Duodenal mucosa (tissue), 2 donors: ENCODE measurements at regions not wholly inside any gene's neighbourhood (a gene's known extent, or its start where the extent isn't known, plus 50 kb on each side); places are given as distances from the start of the nearest gene placed in this dataset.

Source experiments
- H3K27ac ChIP-seq: one replicate; pipeline ENCODE4 v1.7.0; 2013; ENCODE audit warnings: low read depth, low read length
- H3K27me3 ChIP-seq, 2 donors: one replicate each; pipeline ENCODE4 v1.7.0; 2013; ENCODE audit warnings: low read length in 2 of 2, control low read depth in 1 of 2; ENCODE audit not compliant: insufficient read depth in 2 of 2, control insufficient read depth in 1 of 2
- H3K36me3 ChIP-seq, 2 donors: one replicate each; pipeline ENCODE4 v1.7.0; 2013; ENCODE audit warnings: low read length in 2 of 2, control low read depth in 1 of 2; ENCODE audit not compliant: insufficient read depth in 2 of 2, control insufficient read depth in 1 of 2
- H3K4me1 ChIP-seq, 2 donors: one replicate each; pipeline ENCODE4 v1.7.0; 2013; ENCODE audit warnings: low read length in 2 of 2, control low read depth in 1 of 2; ENCODE audit not compliant: insufficient read depth in 2 of 2, control insufficient read depth in 1 of 2
- H3K4me3 ChIP-seq, 2 donors: one replicate each; pipeline ENCODE4 v1.7.0; 2013; ENCODE audit warnings: low read length in 2 of 2, low read depth in 1 of 2
- H3K9ac ChIP-seq, 2 donors: one replicate each; pipeline ENCODE4 v1.7.0; 2013; ENCODE audit warnings: low read length in 2 of 2, low read depth in 1 of 2
- H3K9me3 ChIP-seq, 2 donors: one replicate each; pipeline ENCODE4 v1.7.0; 2013; ENCODE audit warnings: low read length in 2 of 2, control low read depth in 1 of 2; ENCODE audit not compliant: control insufficient read depth in 1 of 2

GRCh38 chr14:43988989-43989388 lies 518.1 kb downstream of the FSCB start:
- Histone ChIP-seq H3K9me3 (peaks cover 2 to 7% of the 10 kb centered on the region in 2 donors), H3K4me3 (no peak overlapping the region), H3K27ac (no peak overlapping the region), H3K9ac (no peak overlapping the region), H3K36me3 (no peaks in the 10 kb centered on the region), H3K4me1 (no peaks in the 10 kb centered on the region), H3K27me3 (no peaks in the 10 kb centered on the region)

DNA sequence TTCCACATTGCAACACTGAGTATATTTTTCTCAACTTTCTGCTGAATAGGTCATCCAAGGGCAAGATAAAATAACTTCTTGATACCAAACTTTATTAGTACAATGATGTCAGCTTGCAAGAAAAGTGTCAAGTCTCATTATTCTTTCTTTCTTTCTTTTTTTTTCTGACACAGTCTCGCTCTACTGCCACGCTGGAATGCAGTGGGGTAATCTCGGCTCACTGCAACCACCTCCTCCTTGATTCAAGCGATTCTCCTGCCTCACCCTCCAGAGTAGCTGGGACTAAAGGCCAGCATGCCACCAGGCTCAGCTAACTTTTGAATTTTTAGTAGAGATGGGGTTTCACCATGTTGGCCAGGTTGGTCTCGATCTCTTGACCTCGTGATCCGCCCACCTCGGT lies 523.4 kb downstream of the FSCB start:
- Histone ChIP-seq H3K27me3 (no peaks in the 10 kb centered on the region), H3K27ac (no peak overlapping the region), H3K9me3 (peaks cover 0 to 2% of the 10 kb centered on the region in 2 donors), H3K4me3 (no peak overlapping the region), H3K9ac (no peak overlapping the region), H3K36me3 (no peaks in the 10 kb centered on the region), H3K4me1 (no peaks in the 10 kb centered on the region)

DNA sequence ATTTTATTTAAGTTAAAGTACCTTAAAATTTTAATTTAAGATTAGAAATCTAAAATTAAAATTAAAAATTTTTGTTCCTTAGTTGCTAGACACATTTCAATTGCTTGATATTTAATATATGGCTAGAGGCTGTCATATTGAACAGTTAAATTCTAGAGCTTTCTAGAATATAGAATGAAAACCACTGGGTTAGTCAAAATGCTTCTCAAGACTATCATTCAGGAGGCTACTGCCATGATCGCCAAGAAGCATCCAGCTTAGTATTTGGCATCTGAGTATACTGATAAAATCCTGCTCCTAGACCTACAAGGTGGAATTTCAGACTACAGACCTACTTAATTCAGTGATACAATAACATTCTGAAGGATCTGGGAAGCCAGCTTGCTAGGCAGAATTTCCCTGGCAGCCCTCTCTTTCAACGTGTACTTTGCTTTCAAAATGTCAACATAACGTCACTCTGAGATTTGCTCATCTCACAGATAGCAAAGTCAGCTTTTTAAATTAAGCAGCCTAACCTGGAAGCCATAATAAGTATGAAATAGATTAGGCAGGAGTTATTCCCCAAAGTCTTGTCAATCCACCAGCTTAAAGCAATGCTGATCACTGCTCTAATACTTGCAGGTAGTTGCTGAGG lies 525.8 kb downstream of the FSCB start:
- Histone ChIP-seq H3K4me1 (no peaks in the 10 kb centered on the region), H3K9ac (no peak overlapping the region), H3K27me3 (no peaks in the 10 kb centered on the region), H3K4me3 (no peak overlapping the region), H3K36me3 (no peaks in the 10 kb centered on the region), H3K9me3 (no peaks in the 10 kb centered on the region), H3K27ac (no peak overlapping the region)

- Histone ChIP-seq H3K36me3 (no peaks in the 10 kb centered on the region), H3K4me3 (no peak overlapping the region), H3K9ac (no peak overlapping the region), H3K27ac (no peak overlapping the region), H3K4me1 (no peaks in the 10 kb centered on the region), H3K9me3 (no peaks in the 10 kb centered on the region), H3K27me3 (no peaks in the 10 kb centered on the region)
Observed at GRCh38 chr14:43956741-43957140, 550.3 kb downstream of the FSCB start.

DNA sequence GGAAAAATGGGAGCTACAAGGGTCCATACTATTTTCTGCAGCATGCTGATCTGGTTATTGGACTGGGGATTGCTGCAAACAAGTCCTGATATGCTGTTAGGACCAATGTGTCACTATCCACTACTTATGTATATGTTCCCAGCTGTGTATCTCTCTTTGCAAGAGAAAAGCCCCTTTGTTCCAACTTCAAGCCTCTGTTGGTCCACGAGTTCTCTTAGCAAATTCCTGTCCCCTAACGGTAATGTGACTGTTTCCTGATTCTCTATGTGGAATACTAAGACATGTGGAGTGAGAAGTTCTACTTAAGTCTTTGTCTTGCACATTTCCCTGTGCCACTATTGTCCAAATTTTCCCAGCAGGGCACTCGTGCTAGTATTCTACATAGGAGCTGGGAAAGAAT lies 557.7 kb downstream of the FSCB start:
- Histone ChIP-seq H3K4me1 (no peaks in the 10 kb centered on the region), H3K27me3 (no peaks in the 10 kb centered on the region), H3K9me3 (no peaks in the 10 kb centered on the region), H3K9ac (no peak overlapping the region), H3K27ac (no peak overlapping the region), H3K36me3 (no peaks in the 10 kb centered on the region), H3K4me3 (no peak overlapping the region)

GRCh38 chr14:43939836-43940235 lies 567.2 kb downstream of the FSCB start:
- no peaks in the 10 kb centered on the region for H3K27me3 ChIP-seq

GRCh38 chr14:43938588-43939281 lies 568.3 kb downstream of the FSCB start:
- Histone ChIP-seq H3K9ac (no peak overlapping the region), H3K4me3 (no peak overlapping the region), H3K36me3 (no peaks in the 10 kb centered on the region), H3K9me3 (peaks cover 7 to 19% of the 10 kb centered on the region in 2 donors), H3K4me1 (no peaks in the 10 kb centered on the region), H3K27ac (no peak overlapping the region), H3K27me3 (no peaks in the 10 kb centered on the region)

More at GRCh38 chr14:43939836-43940235, 567.2 kb downstream of the FSCB start:
- Histone ChIP-seq H3K36me3 (no peaks in the 10 kb centered on the region), H3K9me3 (peaks cover 0 to 19% of the 10 kb centered on the region in 2 donors), H3K4me1 (no peaks in the 10 kb centered on the region), H3K9ac (no peak overlapping the region), H3K27ac (no peak overlapping the region), H3K4me3 (no peak overlapping the region)

DNA sequence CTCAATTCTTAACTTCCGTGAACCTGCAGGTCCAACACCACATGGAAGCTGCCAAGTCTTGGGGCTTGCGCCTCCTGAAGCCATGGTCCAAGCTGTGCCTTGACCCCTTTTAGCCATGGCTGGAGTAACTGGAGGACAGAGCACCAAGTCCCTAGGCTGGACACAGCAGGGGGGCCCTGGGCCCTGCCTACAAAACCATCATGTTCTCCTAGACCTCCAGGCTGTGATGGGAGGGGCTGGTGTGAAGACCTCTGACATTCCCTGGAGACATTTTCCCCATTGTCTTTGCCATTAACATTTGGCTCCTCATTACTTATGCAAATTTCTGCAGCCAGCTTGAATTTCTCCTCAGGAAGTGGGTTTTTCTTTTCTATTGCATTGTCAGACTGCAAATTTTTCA lies 570.1 kb downstream of the FSCB start:
- no peaks in the 10 kb centered on the region for H3K36me3 ChIP-seq
- no peaks in the 10 kb centered on the region for H3K27me3 ChIP-seq
- no peaks in the 10 kb centered on the region for H3K4me1 ChIP-seq
- peaks cover 7 to 19% of the 10 kb centered on the region in 2 donors for H3K9me3 ChIP-seq
- no peak overlapping the region for H3K4me3 ChIP-seq
- no peak overlapping the region for H3K9ac ChIP-seq
- H3K27ac ChIP-seq: no peak overlapping the region

DNA sequence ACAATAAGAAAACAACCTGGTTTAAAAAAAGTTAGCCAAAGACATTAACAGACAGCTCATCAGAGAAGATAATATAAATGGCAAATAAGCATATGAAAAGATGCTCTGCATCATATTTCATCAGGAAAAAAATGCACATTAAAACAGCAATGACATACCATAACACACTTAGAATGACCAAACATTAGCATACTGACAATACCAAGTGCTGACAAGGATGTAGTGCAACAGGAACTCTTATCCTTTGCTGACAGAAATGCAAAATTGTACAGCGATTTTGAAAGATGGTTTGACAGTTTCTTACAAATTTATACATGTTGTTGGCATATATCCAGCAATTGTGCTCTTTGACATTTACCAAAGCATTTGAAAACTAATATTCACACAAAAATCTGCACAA lies 573.0 kb downstream of the FSCB start:
- Histone ChIP-seq H3K27ac (no peak overlapping the region), H3K4me3 (no peak overlapping the region), H3K36me3 (no peaks in the 10 kb centered on the region), H3K27me3 (no peaks in the 10 kb centered on the region), H3K9ac (no peak overlapping the region), H3K4me1 (no peaks in the 10 kb centered on the region), H3K9me3 (peaks cover 7 to 12% of the 10 kb centered on the region in 2 donors)

DNA sequence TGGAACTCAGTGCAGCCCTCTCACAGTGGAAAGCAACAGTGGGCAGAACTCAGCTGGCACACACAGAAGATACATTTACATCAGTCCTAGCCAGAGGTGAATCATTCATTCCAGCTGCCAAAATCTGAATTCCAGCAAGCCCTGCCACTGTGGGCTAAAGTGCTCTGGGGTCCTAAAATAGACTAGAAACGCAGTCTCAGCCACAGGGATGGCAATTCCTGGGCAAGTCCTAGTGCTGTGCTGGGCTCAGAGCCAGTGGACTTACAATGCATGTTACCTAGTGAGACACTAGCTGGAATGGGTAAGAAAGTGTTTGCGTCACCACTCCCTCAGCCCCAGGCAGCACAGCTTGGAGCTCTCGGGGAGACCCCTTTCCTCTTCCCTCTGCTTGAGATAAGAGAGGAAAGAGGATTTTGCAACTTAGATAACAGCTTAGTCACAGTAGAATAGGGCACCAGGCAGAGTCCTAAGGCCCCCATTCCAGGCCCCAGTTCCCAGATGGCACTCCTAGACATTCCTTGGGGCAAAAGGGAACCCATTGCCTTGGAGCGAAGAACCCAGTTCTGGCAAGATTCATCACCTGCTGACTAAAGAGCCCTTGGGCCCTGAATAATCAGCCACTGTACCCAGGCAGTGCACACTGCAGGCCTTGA lies 592.9 kb downstream of the FSCB start:
- H3K9ac ChIP-seq: no peak overlapping the region
- peaks cover 13 to 15% of the 10 kb centered on the region in 2 donors for H3K9me3 ChIP-seq
- H3K4me1 ChIP-seq: no peaks in the 10 kb centered on the region
- H3K36me3 ChIP-seq: no peaks in the 10 kb centered on the region
- H3K4me3 ChIP-seq: no peak overlapping the region
- no peaks in the 10 kb centered on the region for H3K27me3 ChIP-seq
- H3K27ac ChIP-seq: no peak overlapping the region
